ENCODE measurements at regions not wholly inside any gene's neighbourhood (a gene's known extent, or its start where the extent isn't known, plus 50 kb on each side); places are given as distances from the start of the nearest gene placed in this dataset.

GRCh38 chr2:220779931-220780330, 792.2 kb downstream of the EPHA4 start:
- DNase-seq (ENCODE audit: extremely low read depth, low read depth): peak; percentile 24
- no peak overlapping the region for H3K4me3 ChIP-seq (replicated peaks; ENCODE audit: low read depth, low read length)
- TF ChIP-seq, protein P1, sequence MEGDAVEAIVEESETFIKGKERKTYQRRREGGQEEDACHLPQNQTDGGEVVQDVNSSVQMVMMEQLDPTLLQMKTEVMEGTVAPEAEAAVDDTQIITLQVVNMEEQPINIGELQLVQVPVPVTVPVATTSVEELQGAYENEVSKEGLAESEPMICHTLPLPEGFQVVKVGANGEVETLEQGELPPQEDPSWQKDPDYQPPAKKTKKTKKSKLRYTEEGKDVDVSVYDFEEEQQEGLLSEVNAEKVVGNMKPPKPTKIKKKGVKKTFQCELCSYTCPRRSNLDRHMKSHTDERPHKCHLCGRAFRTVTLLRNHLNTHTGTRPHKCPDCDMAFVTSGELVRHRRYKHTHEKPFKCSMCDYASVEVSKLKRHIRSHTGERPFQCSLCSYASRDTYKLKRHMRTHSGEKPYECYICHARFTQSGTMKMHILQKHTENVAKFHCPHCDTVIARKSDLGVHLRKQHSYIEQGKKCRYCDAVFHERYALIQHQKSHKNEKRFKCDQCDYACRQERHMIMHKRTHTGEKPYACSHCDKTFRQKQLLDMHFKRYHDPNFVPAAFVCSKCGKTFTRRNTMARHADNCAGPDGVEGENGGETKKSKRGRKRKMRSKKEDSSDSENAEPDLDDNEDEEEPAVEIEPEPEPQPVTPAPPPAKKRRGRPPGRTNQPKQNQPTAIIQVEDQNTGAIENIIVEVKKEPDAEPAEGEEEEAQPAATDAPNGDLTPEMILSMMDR (IDR thresholded peaks at IDR 0.05; ENCODE audit: low read depth, low read length, missing control alignments): no peak

GRCh38 chr2:220781622-220782241, 790.4 kb downstream of the EPHA4 start:
- no peak overlapping the region for H3K4me3 ChIP-seq (replicated peaks; ENCODE audit: low read depth, low read length)
- TF ChIP-seq, protein P1 (IDR thresholded peaks at IDR 0.05; ENCODE audit: low read depth, low read length, missing control alignments): no peak
- DNase-seq (ENCODE audit: extremely low read depth, low read depth): no peak

DNA sequence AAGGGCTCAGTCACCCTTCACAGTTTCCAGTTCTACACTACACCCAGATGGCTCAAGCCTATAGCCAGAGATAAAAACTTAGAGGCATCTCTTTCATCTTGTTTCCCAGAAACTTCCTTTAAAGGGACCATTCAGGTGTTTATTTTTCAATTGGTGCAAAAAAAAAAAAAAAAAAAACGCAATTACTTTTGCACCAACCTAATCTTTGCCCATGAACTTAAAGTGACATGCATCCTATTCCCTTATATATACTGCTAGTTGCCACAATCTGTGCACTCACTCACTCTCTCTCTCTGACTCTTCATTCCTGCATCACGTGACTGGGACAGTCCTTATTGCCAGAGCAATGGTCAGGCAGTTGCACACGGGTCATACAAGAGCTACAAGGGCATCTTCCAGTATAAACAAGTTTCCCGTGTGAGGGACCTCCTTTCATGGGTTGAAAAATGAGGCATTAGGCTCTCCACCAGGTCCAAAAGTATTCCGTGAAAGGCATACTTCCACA, 789.4 kb downstream of the EPHA4 start:
- no peak for DNase-seq (ENCODE audit: extremely low read depth, low read depth)
- H3K4me3 ChIP-seq (replicated peaks; ENCODE audit: low read depth, low read length): no peak overlapping the region
- TF ChIP-seq, protein P1 (IDR thresholded peaks at IDR 0.05; ENCODE audit: low read depth, low read length, missing control alignments): no peak

GRCh38 chr2:220783671-220784070, 788.4 kb downstream of the EPHA4 start:
- DNase-seq (ENCODE audit: extremely low read depth, low read depth): no peak
- no peak overlapping the region for H3K4me3 ChIP-seq (replicated peaks; ENCODE audit: low read depth, low read length)
- TF ChIP-seq, protein P1 (IDR thresholded peaks at IDR 0.05; ENCODE audit: low read depth, low read length, missing control alignments): no peak

DNA sequence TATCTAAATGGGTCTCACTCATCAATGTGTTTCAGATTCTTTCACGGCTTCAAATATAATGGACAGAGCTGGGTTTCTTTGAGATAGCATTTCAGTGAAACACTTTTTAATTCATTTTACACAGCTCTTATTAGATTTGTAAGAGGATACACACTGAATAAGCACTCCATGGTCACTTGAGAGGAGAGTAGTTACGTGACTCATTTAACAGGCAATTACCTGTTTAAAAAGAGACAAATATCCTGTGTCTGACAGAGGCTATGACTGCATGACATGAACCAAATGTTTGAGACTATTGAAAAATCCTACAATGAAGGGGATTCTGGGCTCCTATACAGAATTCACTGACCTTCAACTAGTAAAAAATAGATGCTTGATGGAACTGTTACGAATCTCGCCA, 786.9 kb downstream of the EPHA4 start:
- TF ChIP-seq, protein P1 (IDR thresholded peaks at IDR 0.05; ENCODE audit: low read depth, low read length, missing control alignments): no peak
- DNase-seq (ENCODE audit: extremely low read depth, low read depth): no peak

GRCh38 chr2:220786216-220786615, 785.9 kb downstream of the EPHA4 start:
- no peak overlapping the region for H3K4me3 ChIP-seq (replicated peaks; ENCODE audit: low read depth, low read length)
- no peak for DNase-seq (ENCODE audit: extremely low read depth, low read depth)
- TF ChIP-seq, protein P1 (IDR thresholded peaks at IDR 0.05; ENCODE audit: low read depth, low read length, missing control alignments): no peak

More for the DNA sequence above, 786.9 kb downstream of the EPHA4 start:
- H3K4me3 ChIP-seq (replicated peaks; ENCODE audit: low read depth, low read length): no peak overlapping the region

DNA sequence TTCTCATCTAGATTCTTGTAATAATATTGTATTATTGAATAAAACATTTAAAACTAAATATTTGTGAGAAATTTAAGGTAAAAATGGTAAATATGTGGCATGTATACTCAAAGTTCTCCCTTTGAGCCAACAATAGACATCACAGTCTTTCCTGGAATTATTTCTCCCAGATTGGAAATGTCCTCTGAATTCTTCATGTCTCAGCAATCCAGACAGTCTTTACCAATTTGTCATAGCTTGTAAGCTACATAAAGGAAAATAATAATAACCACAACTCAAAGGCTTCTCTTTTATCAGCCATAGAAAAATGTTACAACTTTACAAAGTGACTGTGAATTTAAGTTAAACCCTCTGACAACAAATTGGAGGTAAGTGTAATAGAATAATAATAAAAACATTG, 784.9 kb downstream of the EPHA4 start:
- DNase-seq (ENCODE audit: extremely low read depth, low read depth): no peak
- no peak overlapping the region for H3K4me3 ChIP-seq (replicated peaks; ENCODE audit: low read depth, low read length)
- TF ChIP-seq, protein P1 (IDR thresholded peaks at IDR 0.05; ENCODE audit: low read depth, low read length, missing control alignments): no peak

Measured in HFF-Myc (cell line).